Thymus (tissue), 11 donors: ENCODE measurements at regions not wholly inside any gene's neighbourhood (a gene's known extent, or its start where the extent isn't known, plus 50 kb on each side); places are given as distances from the start of the nearest gene placed in this dataset.

ENCODE experiments used
- DNase-seq, 9 donors: peaks; one replicate each; pipeline ENCODE4 v3.0.0-alpha.2; 2013; ENCODE audit warnings: low spot score in 9 of 9, low read depth in 6 of 9, missing footprints in 1 of 9
- H3K27ac ChIP-seq, 2 donors: one replicate each; pipeline ENCODE4 v1.5.1; 2013; ENCODE audit warnings: control low read depth in 1 of 2, low read depth in 1 of 2, low read length in 1 of 2, mild to moderate bottlenecking in 1 of 2, moderate library complexity in 1 of 2
- H3K27me3 ChIP-seq, 2 donors: one replicate each; pipeline ENCODE4 v1.5.1; 2013; ENCODE audit warnings: low read length in 1 of 2; ENCODE audit not compliant: control insufficient read depth in 2 of 2, insufficient read depth in 1 of 2
- H3K36me3 ChIP-seq, 2 donors: one replicate each; pipeline ENCODE4 v1.5.1; 2013; ENCODE audit warnings: low read length in 1 of 2, mild to moderate bottlenecking in 1 of 2, moderate library complexity in 1 of 2; ENCODE audit not compliant: control insufficient read depth in 2 of 2, insufficient read depth in 2 of 2
- H3K4me1 ChIP-seq, 2 donors: one replicate each; pipeline ENCODE4 v1.5.1; 2013; ENCODE audit warnings: low read length in 2 of 2; ENCODE audit not compliant: control insufficient read depth in 2 of 2, insufficient read depth in 2 of 2
- H3K4me3 ChIP-seq, 2 donors: one replicate each; pipeline ENCODE4 v1.5.1; 2013; ENCODE audit warnings: low read length in 2 of 2, control low read depth in 1 of 2, mild to moderate bottlenecking in 1 of 2
- H3K9me3 ChIP-seq, 2 donors: one replicate each; pipeline ENCODE4 v1.5.1; 2013; ENCODE audit warnings: low read length in 1 of 2, mild to moderate bottlenecking in 1 of 2; ENCODE audit not compliant: control insufficient read depth in 2 of 2, insufficient read depth in 1 of 2
- WGBS: extraction: QIAGEN DNeasy Blood & Tissue Kit; methylation state at CpG from one replicate; pipeline ENCODE4 v1.1.7; 2013; 5-methylcytosine and 5-hydroxymethylcytosine counted together
- donor health status: healthy.

DNA sequence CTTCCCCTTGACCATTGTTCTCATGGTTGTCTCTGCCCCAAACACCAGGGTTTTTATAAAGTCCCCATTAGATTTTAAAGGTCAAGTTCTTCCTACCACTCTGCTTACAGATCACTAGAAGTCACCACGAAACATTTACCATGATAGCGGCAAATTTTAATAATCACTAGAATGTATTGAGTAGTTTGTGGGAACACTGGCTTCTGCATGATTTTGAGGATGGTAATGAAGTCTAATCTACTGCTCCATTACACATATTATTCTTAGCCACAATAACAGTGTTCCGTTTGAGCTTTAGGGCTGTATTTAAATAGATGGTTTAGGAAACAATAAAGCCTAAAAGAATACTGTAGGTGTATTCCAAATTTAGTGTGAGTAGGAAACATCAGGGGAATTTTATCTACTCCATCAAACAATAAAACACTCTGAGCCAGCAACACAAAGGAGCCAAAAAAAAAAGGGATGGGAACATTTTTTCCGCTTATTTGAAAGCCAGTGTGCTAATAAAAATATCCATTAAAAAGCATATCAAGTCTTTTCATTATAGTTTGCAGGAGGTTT lies 49.7 kb downstream of the KLF12 start:
- no peak for DNase-seq
- 96% methylated on average over 4 of the region's 4 CpGs for WGBS
- no peaks in the 10 kb centered on the region for H3K27me3 ChIP-seq
- H3K27ac ChIP-seq, result no peak overlapping the region
- no peaks in the 10 kb centered on the region for H3K9me3 ChIP-seq
- H3K4me3 ChIP-seq, result no peak overlapping the region
- H3K36me3 ChIP-seq, result no peaks in the 10 kb centered on the region
- H3K4me1 ChIP-seq, result no peaks in the 10 kb centered on the region

DNA sequence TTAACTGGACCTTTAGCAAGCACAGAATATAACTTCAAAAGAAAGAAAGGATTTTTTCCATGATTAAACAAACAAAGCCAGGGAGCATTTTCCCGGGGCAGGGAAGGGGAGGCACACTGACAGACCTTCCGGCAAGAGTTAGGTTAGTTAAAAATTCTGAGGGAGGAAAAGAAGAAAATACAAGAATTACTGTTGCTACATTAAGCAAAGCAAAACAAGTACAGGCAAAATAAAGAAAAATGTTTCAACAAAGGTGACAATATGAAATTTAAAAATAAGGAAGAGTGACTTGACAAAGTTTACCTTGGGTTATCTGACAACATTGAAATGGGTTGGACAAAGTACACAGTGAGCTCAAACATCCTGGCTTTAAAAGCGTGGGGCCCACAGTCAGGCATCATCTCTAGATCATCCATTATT lies 51.5 kb downstream of the KLF12 start:
- 92% methylated on average over 3 of the region's 3 CpGs for WGBS
- Histone ChIP-seq H3K4me1 (no peaks in the 10 kb centered on the region), H3K4me3 (no peak overlapping the region), H3K36me3 (no peaks in the 10 kb centered on the region), H3K27ac (no peak overlapping the region), H3K9me3 (no peaks in the 10 kb centered on the region), H3K27me3 (no peaks in the 10 kb centered on the region)
- no peak for DNase-seq

DNA sequence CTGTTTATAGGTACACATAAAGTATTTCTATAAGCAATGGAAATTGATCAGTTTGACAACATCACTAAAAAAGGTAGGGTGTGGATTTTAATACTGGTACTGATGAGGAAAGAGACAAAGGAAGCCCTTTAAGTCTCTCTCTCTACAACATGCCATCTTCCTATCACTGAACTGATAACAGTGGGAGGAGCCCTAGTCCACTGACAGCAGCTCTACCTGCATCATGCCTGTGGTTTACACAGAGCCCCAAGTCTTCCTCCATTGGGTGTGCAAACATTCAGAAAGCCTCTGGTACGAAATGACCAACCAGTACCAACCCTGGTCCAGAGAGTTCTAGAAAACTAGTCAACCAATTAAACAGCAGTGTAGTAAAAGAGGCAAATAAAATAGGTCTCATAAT lies 53.4 kb downstream of the KLF12 start:
- H3K4me1 ChIP-seq, result no peaks in the 10 kb centered on the region
- WGBS, result 94% methylated on average over 1 of the region's 1 CpG
- no peaks in the 10 kb centered on the region for H3K9me3 ChIP-seq
- no peak overlapping the region for H3K4me3 ChIP-seq
- DNase-seq, result no peak
- no peak overlapping the region for H3K27ac ChIP-seq
- no peaks in the 10 kb centered on the region for H3K27me3 ChIP-seq
- no peaks in the 10 kb centered on the region for H3K36me3 ChIP-seq

DNA sequence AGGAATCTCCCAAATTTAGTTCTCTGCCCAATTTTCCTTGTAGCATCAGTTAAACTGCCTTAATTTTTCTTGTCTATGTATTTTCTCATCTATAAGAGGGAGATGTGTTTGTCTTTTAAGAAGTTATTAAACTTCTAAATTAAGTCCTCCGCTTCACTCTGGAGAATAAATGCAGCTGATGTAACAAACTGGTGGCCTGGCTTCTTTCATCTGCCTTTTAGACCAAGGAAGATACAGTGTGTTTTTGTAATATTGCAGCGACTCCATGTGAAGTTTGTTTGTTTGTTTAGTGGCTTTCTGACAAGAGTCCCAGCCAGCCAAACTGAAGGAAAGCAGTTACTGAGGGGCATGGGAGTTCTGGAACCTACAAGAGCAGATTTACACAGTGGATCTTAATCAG lies 56.4 kb downstream of the KLF12 start:
- no peak for DNase-seq
- H3K27ac ChIP-seq, result no peak overlapping the region

DNA sequence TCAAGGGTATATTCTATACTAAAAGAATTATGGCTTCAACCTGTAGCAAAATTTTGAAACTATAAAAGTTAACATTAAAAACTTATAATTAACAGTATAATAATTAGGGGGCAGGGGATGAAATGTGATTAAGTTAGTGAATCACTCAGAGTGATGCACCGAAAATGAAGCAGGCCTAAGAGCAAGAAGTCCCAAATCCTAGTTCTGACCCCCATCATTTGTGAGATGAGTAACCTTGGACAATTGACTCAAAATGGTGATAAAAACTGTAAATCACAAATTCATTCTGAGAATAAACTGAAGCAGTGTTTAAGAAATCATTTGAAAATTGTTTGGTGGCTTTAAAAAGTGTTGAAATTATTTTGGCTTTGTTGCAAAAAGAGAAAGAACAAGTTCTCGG lies 56.8 kb downstream of the KLF12 start:
- WGBS, result 98% methylated on average over 2 of the region's 2 CpGs
- Histone ChIP-seq H3K4me1 (peaks cover 0 to 4% of the 10 kb centered on the region in 2 donors), H3K27ac (no peak overlapping the region)

More for the DNA sequence above, 56.4 kb downstream of the KLF12 start:
- H3K4me3 ChIP-seq, result no peak overlapping the region
- no peaks in the 10 kb centered on the region for H3K27me3 ChIP-seq
- no peaks in the 10 kb centered on the region for H3K9me3 ChIP-seq
- H3K36me3 ChIP-seq, result no peaks in the 10 kb centered on the region
- peaks cover 0 to 4% of the 10 kb centered on the region in 2 donors for H3K4me1 ChIP-seq
- 91% methylated on average over 2 of the region's 2 CpGs for WGBS

DNA sequence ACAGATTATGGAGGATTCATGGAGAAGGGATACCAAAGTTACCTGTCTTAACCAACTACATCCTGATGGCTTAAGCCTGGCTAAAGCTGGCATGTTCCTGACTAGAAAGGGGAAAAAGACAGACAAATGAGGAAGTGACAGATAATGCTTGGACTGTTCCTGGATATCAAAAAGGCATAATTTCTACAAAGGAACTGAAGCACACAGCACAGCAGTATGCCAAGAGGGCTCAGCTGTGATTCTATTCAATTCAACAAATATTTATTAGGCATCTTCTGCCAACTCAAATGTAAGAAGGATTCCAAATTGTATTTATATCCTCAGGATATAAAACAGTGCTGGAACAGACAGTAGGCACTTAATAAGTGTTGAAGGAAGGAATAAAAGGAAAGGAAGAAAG lies 59.5 kb downstream of the KLF12 start:
- H3K27ac ChIP-seq, result no peak overlapping the region

More for the DNA sequence above, 56.8 kb downstream of the KLF12 start:
- H3K4me3 ChIP-seq, result no peak overlapping the region
- no peaks in the 10 kb centered on the region for H3K27me3 ChIP-seq
- no peaks in the 10 kb centered on the region for H3K9me3 ChIP-seq
- no peak for DNase-seq
- H3K36me3 ChIP-seq, result no peaks in the 10 kb centered on the region

DNA sequence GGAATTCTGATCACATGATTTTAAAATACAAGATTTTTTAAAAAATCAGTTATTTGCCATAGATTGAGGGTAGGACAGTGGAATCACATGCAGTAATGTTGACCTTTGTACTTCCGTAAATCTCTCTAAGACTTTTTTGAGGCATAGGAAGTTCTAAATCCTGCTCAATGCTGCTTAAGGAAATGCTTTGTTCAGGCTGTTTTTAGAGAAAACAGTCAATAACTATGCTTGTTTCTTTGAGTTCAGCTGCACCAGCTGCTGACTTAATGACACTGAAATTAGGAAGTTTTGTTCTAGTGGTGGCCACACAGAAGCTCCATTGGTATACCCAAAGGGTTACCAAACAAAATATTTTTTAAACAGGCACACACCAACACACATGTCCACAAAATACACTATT lies 60.9 kb downstream of the KLF12 start:
- Histone ChIP-seq H3K9me3 (no peaks in the 10 kb centered on the region), H3K4me1 (peaks cover 19 to 27% of the 10 kb centered on the region in 2 donors), H3K27ac (no peak overlapping the region), H3K36me3 (no peaks in the 10 kb centered on the region), H3K4me3 (no peak overlapping the region), H3K27me3 (no peaks in the 10 kb centered on the region)
- no peak for DNase-seq
- WGBS, result 87% methylated on average over 1 of the region's 1 CpG

More for the DNA sequence above, 59.5 kb downstream of the KLF12 start:
- no peak overlapping the region for H3K4me3 ChIP-seq
- no peak for DNase-seq
- peaks cover 11 to 14% of the 10 kb centered on the region in 2 donors for H3K4me1 ChIP-seq
- H3K9me3 ChIP-seq, result no peaks in the 10 kb centered on the region
- H3K36me3 ChIP-seq, result no peaks in the 10 kb centered on the region
- no peaks in the 10 kb centered on the region for H3K27me3 ChIP-seq

DNA sequence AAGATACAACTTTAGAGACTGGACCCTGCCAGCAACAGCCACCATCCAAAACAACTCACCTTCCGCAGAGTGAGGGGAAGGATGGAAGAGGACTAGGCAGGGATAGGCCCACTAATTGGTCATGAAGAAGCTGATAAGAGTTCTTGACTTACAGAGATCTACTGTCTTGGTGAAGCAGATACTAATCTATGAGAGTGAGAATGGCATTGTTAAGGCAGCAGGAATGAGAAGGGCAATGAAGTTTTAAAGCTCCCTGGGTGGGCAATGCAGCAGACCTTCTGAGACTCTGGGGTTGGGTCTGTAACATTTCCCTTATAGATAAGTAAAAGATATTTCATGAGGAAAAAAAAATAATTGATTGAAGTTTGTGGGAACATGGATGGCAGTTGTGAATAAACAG lies 63.7 kb downstream of the KLF12 start:
- Histone ChIP-seq H3K4me3 (peak overlapping the region in 1 of 2 donors; percentile 8), H3K4me1 (peaks cover 21 to 36% of the 10 kb centered on the region in 2 donors), H3K27me3 (no peaks in the 10 kb centered on the region), H3K36me3 (no peaks in the 10 kb centered on the region), H3K27ac (peak overlapping the region; percentile 20 to 69), H3K9me3 (no peaks in the 10 kb centered on the region)
- WGBS, result 95% methylated on average over 1 of the region's 1 CpG
- no peak for DNase-seq

DNA sequence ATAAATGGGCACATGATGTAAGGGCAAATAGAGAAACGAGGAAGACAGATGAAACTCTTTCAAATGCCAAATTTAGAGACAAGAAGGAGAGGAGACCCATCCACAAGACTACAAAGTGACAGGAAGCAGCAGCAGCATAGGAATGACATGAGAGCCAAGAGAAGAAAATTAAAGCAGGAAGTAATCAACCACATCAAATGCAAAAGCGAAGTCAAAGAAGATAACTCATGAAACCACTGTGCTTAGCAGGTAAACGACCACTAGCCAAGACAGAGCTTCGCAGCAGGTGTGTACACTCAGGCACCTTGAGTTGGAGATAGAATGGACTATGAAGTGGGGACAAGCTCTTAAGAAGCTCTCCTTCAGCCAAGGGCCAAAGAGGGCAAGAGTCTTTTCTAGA lies 64.1 kb downstream of the KLF12 start:
- Histone ChIP-seq H3K36me3 (no peaks in the 10 kb centered on the region), H3K27me3 (no peaks in the 10 kb centered on the region), H3K4me1 (peaks cover 21 to 36% of the 10 kb centered on the region in 2 donors), H3K4me3 (peak overlapping the region in 1 of 2 donors; percentile 8), H3K27ac (peak overlapping the region; percentile 36 to 69), H3K9me3 (no peaks in the 10 kb centered on the region)
- WGBS, result 7% methylated on average over 4 of the region's 4 CpGs
- peak; percentile 56 to 90 (median 69) for DNase-seq
